GM10248 (cell line): ENCODE measurements at regions not wholly inside any gene's neighbourhood (a gene's known extent, or its start where the extent isn't known, plus 50 kb on each side); places are given as distances from the start of the nearest gene placed in this dataset.

Experiments used
- CTCF ChIA-PET: fragments of 300-600 bp; sonication (Branson Sonifier 250); formaldehyde crosslinking; extraction: SDS; loops from one replicate; lab custom pipeline; 2021; ENCODE audit warnings: antibody characterized with exemption; lab: Yijun Ruan, JAX
- POLR2A ChIA-PET: fragments of 350-650 bp; sonication (Branson Sonifier 250); formaldehyde crosslinking; extraction: SDS; loops from one replicate; lab custom pipeline; 2020; ENCODE audit warnings: antibody characterized with exemption; lab: Yijun Ruan, JAX
- DNase-seq: peaks from one replicate; pipeline ENCODE4 v3.0.0; 2012; ENCODE audit errors: extremely low spot score
- TF ChIP-seq, protein P1 (sequence below): IDR thresholded peaks from 2 replicates; pipeline ENCODE4 v1.5.1; 2012; ENCODE audit warnings: mild to moderate bottlenecking, low read depth; ENCODE audit errors: extremely low read depth, missing control alignments, control extremely low read depth

DNA sequence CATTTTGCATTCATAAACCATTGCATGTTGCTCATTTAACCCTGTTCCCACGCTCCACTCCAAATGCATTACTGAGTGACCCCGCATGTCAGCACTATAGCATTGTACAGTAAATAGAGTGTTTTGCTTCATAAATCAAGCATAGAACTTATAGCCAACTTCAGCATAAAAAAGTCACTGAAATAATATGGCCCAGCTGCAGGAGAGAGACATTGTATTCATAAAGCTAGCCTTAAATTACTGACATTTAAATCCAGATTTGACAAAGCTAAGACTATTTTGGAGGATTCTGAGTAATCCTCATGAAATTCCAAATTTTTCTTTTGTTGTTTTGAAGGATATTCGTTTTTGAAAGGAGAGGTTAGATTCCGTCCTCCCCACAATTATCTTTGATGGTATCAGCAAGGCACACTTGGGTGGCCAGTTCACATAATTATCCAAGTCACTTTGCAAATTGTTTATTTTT is 320.9 kb upstream of the TCF4 start:
- TF ChIP-seq, protein P1, sequence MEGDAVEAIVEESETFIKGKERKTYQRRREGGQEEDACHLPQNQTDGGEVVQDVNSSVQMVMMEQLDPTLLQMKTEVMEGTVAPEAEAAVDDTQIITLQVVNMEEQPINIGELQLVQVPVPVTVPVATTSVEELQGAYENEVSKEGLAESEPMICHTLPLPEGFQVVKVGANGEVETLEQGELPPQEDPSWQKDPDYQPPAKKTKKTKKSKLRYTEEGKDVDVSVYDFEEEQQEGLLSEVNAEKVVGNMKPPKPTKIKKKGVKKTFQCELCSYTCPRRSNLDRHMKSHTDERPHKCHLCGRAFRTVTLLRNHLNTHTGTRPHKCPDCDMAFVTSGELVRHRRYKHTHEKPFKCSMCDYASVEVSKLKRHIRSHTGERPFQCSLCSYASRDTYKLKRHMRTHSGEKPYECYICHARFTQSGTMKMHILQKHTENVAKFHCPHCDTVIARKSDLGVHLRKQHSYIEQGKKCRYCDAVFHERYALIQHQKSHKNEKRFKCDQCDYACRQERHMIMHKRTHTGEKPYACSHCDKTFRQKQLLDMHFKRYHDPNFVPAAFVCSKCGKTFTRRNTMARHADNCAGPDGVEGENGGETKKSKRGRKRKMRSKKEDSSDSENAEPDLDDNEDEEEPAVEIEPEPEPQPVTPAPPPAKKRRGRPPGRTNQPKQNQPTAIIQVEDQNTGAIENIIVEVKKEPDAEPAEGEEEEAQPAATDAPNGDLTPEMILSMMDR = no peak
- POLR2A ChIA-PET = no interaction called here
- CTCF ChIA-PET = interaction anchor here (0.8 kb wide), 1 partner anchor 34 kb away, joined by 3 read pairs; no protein-coding TSS in a partner anchor
- no peak for DNase-seq

DNA sequence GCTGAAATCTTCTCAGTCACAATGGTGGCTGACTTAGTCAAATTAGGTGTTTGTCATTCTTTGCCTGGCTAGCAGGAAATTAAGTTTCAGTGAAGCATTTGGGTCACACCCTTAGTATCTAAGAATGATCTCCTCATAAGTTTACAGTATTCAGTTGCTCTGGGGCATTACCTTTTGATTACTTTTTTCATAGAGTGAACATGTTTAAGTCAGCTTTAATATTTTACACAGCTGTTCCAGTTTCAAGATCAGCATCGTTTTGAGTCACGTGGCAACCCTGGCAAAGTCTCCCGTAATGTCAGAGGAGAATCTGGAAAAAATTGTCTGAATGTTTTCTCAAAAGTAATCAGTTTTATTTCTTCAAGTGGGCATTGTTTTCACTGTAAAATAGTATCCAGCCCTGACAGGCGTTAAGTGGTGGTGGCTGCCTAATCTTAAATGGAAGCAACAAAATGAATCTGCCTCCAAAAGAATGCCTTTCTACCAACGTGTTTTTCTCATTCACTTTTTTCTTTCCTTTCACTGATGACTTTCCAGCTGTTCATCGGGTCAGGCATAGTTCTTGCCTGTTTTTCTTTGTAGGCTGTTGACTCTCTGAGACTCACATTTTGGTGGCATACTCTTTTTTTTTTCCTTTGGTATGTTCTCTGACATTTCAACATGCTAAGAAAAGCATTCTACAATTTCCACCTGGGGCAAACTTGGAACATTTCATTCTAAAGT is 319.6 kb upstream of the TCF4 start:
- ChIA-PET POLR2A (no interaction called here), CTCF (interaction anchor here (1.0 to 1.6 kb wide), 3 partner anchors 10 to 26 kb away, joined by 3 to 5 read pairs (median 3); no protein-coding TSS in a partner anchor)
- TF ChIP-seq, protein P1 = no peak
- DNase-seq = no peak

DNA sequence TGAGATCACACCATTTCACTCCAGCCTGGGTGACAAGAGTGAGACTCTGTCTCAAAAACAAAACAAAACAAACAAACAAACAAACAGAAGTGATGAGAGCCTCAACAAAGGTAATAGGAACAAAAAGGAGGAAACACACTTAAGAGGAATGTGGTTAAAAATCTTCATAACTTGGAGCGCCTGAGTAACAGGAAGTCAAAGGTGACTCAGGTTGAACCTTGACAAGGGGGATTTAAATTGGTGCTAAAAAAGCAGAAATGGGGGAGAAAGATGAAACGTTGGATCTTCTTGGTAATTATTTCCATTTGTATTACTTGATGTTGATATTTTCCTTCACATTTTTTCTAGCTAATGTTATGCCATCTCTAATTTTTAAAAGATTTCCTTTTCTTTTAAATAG is 318.5 kb upstream of the TCF4 start:
- TF ChIP-seq, protein P1 = no peak
- ChIA-PET POLR2A (no interaction called here), CTCF (interaction anchor here (1.1 to 1.6 kb wide), 2 partner anchors 11 to 25 kb away, joined by 3 read pairs; no protein-coding TSS in a partner anchor)
- DNase-seq = no peak

DNA sequence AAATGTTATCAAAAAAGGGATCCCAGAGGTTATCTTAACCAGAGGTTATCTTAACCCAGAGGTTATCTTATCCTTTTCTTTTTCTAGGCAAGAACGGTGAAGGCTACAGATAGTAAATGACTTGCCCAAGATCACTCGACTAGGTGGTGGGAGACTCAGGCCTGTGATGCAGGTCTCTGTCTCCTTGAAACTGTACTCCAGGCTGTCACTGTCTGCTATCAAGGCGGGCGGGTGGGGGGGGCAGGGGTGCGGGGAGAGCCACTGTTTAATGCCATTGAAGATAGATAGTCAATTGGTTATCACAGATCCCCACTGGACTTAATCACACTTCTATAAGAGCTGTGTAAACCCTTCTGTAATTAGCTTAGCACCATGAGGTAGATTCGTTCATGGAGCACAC is 315.9 kb upstream of the TCF4 start:
- ChIA-PET POLR2A (no interaction called here), CTCF (interaction anchor here (1.2 kb wide), 1 partner anchor 16 kb away, joined by 3 read pairs; no protein-coding TSS in a partner anchor)
- TF ChIP-seq, protein P1 = no peak
- DNase-seq = no peak

DNA sequence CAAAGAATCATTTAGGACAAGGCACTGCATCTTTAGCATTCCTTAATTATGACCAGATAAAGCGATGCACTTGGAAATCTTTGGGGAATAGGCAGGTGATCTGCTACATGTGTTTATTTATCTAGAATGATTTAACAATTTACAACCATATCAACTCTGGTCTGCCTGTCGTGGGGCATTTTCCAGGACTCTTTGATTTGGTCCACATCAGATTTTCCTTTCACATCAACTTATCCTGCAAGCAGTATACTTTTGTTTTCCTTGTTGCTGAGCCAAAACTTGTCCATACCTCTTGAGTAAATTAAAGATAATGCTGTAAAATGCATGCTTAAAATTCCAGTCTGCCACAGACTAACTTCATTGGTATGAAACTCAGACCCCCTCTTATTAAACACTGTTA is 312.4 kb upstream of the TCF4 start:
- ChIA-PET CTCF (no interaction called here), POLR2A (no interaction called here)
- no peak for DNase-seq
- TF ChIP-seq, protein P1 = no peak

DNA sequence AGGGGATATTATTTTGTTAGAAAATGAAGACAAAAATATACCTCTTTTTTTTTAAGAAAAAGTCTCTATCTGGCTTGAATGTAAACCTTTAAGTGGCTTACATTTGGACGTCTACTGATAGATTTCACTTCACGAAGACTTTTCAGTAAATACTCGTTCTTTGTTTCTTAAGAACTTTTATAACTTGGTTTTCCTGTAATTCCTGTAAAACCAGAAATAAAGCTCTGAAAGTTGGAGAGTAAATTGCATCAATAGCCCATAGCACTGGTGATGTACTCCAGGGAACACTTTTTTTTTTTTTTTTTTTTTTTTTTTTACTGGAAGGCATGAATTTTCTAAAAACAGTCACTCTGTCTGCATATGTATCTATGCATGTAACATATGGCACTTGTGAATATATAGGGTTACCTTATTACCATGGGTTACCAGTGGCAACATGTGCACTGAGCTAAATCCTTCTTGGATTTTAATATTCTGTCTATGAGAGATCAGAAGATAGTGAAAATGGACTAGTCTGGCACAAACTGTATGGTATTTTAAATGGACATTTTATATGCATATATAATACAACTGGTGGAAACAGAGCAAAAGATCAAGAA is 309.2 kb upstream of the TCF4 start:
- CTCF ChIA-PET = interaction anchor here (1.7 to 1.8 kb wide), 2 partner anchors 10 to 19 kb away, joined by 3 to 5 read pairs; no protein-coding TSS in a partner anchor
- POLR2A ChIA-PET = no interaction called here
- DNase-seq = no peak
- TF ChIP-seq, protein P1 = no peak
